GM23338 (cell line): ENCODE measurements at regions not wholly inside any gene's neighbourhood (a gene's known extent, or its start where the extent isn't known, plus 50 kb on each side); places are given as distances from the start of the nearest gene placed in this dataset.

Experiments used
- ATAC-seq: fragments of 200-7000 bp; cut with Tn5 transposase; 3 replicates; pipeline ENCODE4 v1.9.1; 2020
- DNase-seq: peaks from one replicate; pipeline ENCODE4 v3.0.0-alpha.2; 2015; ENCODE audit warnings: low spot score
- H2AFZ ChIP-seq: fragments of 200-600 bp; sonication (generic); 2 replicates; pipeline ENCODE4 v1.8.0; 2016; ENCODE audit warnings: antibody characterized with exemption, mild to moderate bottlenecking, moderate library complexity
- H3F3A ChIP-seq: fragments of 200-600 bp; sonication (generic); replicated peaks from 2 replicates; pipeline ENCODE4 v1.8.0; 2017; ENCODE audit warnings: antibody characterized with exemption, mixed run types, low read depth
- H3K27ac ChIP-seq: fragments of 200-600 bp; sonication (generic); 2 replicates; pipeline ENCODE4 v1.6.1; 2016; ENCODE audit warnings: low read depth
- H3K27me3 ChIP-seq: fragments of 200-600 bp; sonication (generic); 2 replicates; pipeline ENCODE4 v1.8.0; 2016; ENCODE audit warnings: mild to moderate bottlenecking, mixed run types, moderate library complexity; ENCODE audit not compliant: insufficient read depth
- H3K36me3 ChIP-seq: fragments of 200-600 bp; sonication (generic); 2 replicates; pipeline ENCODE4 v1.8.0; 2016; ENCODE audit warnings: mild to moderate bottlenecking; ENCODE audit not compliant: insufficient read depth
- H3K4me1 ChIP-seq: fragments of 200-600 bp; sonication (generic); 2 replicates; pipeline ENCODE4 v1.8.0; 2016; ENCODE audit warnings: mild to moderate bottlenecking, moderate library complexity; ENCODE audit not compliant: insufficient read depth
- H3K4me2 ChIP-seq: fragments of 200-600 bp; sonication (generic); 2 replicates; pipeline ENCODE4 v1.7.1; 2017; ENCODE audit warnings: mixed run types
- H3K4me3 ChIP-seq: fragments of 200-600 bp; sonication (generic); 2 replicates; pipeline ENCODE4 v1.6.1; 2016; ENCODE audit warnings: mixed run types
- H3K79me2 ChIP-seq: fragments of 200-600 bp; sonication (generic); replicated peaks from 2 replicates; pipeline ENCODE4 v1.8.0; 2017; ENCODE audit warnings: mild to moderate bottlenecking; ENCODE audit not compliant: insufficient read depth
- H3K9me2 ChIP-seq: fragments of 200-600 bp; sonication (generic); 2 replicates; pipeline ENCODE4 v1.8.0; 2017; ENCODE audit not compliant: insufficient read depth
- H4K20me1 ChIP-seq: fragments of 200-600 bp; sonication (generic); replicated peaks from 2 replicates; pipeline ENCODE4 v1.8.0; 2017; ENCODE audit warnings: mild to moderate bottlenecking; ENCODE audit not compliant: insufficient read depth
- H3K27ac Mint-ChIP-seq: 2 replicates; pipeline ENCODE4 v1.8.0; 2020; ENCODE audit warnings: inconsistent platforms, mild to moderate bottlenecking, moderate library complexity, mixed read lengths
- H3K27me3 Mint-ChIP-seq: 3 replicates; pipeline ENCODE4 v1.8.0; 2022; ENCODE audit warnings: low read depth, mild to moderate bottlenecking, moderate library complexity, mixed read lengths, inconsistent platforms; ENCODE audit not compliant: insufficient read depth, poor library complexity
- H3K36me3 Mint-ChIP-seq: 3 replicates; pipeline ENCODE4 v1.8.0; 2021; ENCODE audit warnings: low read depth, mild to moderate bottlenecking, inconsistent platforms, moderate library complexity, mixed read lengths
- H3K4me1 Mint-ChIP-seq: 3 replicates; pipeline ENCODE4 v1.8.0; 2020; ENCODE audit warnings: mild to moderate bottlenecking, inconsistent platforms, mixed read lengths
- H3K4me3 Mint-ChIP-seq: 3 replicates; pipeline ENCODE4 v1.8.0; 2021; ENCODE audit warnings: moderate library complexity, mild to moderate bottlenecking, inconsistent platforms, mixed read lengths
- H3K9me3 Mint-ChIP-seq: 3 replicates; pipeline ENCODE4 v1.8.0; 2020; ENCODE audit warnings: moderate library complexity, mild to moderate bottlenecking, inconsistent platforms, mixed read lengths
- CREB1 ChIP-seq: fragments of 250-450 bp; sonication (Bioruptor Pico); IDR thresholded peaks from 2 replicates; pipeline ENCODE4 v1.5.0; 2020; ENCODE audit warnings: low read depth, mild to moderate bottlenecking, moderate library complexity
- EZH2 ChIP-seq: fragments of 200-600 bp; sonication (generic); IDR thresholded peaks from one replicate; pipeline ENCODE4 v1.8.0; 2017; ENCODE audit warnings: antibody characterized with exemption, mild to moderate bottlenecking, low read depth; ENCODE audit not compliant: unreplicated experiment
- EZH2phosphoT487 ChIP-seq: fragments of 200-600 bp; sonication (generic); IDR thresholded peaks from one replicate; pipeline ENCODE4 v1.8.1; 2018; ENCODE audit warnings: antibody characterized with exemption; ENCODE audit not compliant: unreplicated experiment
- JUNB ChIP-seq: IDR thresholded peaks from one replicate; pipeline ENCODE4 v1.6.1; 2016; ENCODE audit warnings: antibody characterized with exemption; ENCODE audit not compliant: unreplicated experiment
- NANOG ChIP-seq: IDR thresholded peaks from 2 replicates; pipeline ENCODE4 v1.6.1; 2016; ENCODE audit warnings: antibody characterized with exemption, borderline replicate concordance
- POLR2AphosphoS5 ChIP-seq: IDR thresholded peaks from 2 replicates; pipeline ENCODE4 v1.6.1; 2016; ENCODE audit warnings: antibody characterized with exemption, low read depth
- STAT1 ChIP-seq: IDR thresholded peaks from one replicate; pipeline ENCODE4 v1.6.1; 2016; ENCODE audit warnings: antibody characterized with exemption; ENCODE audit not compliant: unreplicated experiment
- ZNF114 ChIP-seq: fragments of 250-450 bp; sonication (Bioruptor Pico); IDR thresholded peaks from 2 replicates; pipeline ENCODE4 v1.5.0; 2020; ENCODE audit warnings: mild to moderate bottlenecking, moderate library complexity
- ZNF331 ChIP-seq: fragments of 250-450 bp; sonication (Bioruptor Pico); IDR thresholded peaks from 2 replicates; pipeline ENCODE4 v1.5.0; 2020; ENCODE audit warnings: low read depth, mild to moderate bottlenecking, moderate library complexity
- TF ChIP-seq, protein P1 (sequence below): fragments of 250-450 bp; sonication (Bioruptor Pico); IDR thresholded peaks from 2 replicates; pipeline ENCODE4 v1.5.0; 2020; ENCODE audit warnings: mild to moderate bottlenecking, moderate library complexity
- TF ChIP-seq, protein P2 (sequence below), 2 experiments: fragments of 200-600 bp in 1 of 2; sonication (generic) in 1 of 2; conservative IDR thresholded peaks; 2 replicates each; pipeline versions ENCODE4 v1.5.1 to v1.6.1; 2016 to 2017; ENCODE audit warnings: antibody characterized with exemption in 2 of 2, low read depth in 2 of 2, mild to moderate bottlenecking in 2 of 2, moderate library complexity in 1 of 2
- TF ChIP-seq, protein P3 (sequence below): IDR thresholded peaks from one replicate; pipeline ENCODE4 v1.6.1; 2018; ENCODE audit warnings: antibody characterized with exemption; ENCODE audit not compliant: unreplicated experiment
- TF ChIP-seq, protein P4 (sequence below): IDR thresholded peaks from 2 replicates; pipeline ENCODE4 v1.6.1; 2016; ENCODE audit warnings: antibody characterized with exemption

DNA sequence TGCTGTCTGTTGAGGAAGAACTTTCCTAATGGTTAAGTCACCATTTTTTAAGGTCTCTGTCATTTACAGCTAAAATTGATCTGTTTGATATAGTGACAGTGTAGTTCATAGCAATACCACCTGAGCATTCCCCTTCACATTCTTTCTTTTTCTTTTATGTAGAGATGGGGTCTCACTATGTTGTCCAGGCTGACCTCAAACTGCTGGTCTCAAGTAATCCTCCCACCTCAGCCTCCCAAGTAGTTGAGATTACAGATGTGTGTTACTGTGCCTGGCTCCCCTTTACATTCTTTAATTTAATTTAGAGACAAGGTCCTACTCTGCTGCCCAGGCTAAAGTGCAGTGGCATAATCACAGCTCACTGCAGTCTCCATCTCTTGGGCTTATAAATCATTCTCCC, 72.7 kb upstream of the ACVR1 start:
- H3K27me3 Mint-ChIP-seq, result no peaks in the 10 kb centered on the region
- H3K36me3 Mint-ChIP-seq, result no peaks in the 10 kb centered on the region
- DNase-seq, result no peak
- Histone ChIP-seq H3K4me2 (no peak overlapping the region), H3K79me2 (no peaks in the 10 kb centered on the region), H2AFZ (no peak overlapping the region), H3K27me3 (no peaks in the 10 kb centered on the region), H3K9me2 (peaks cover 9% of the 10 kb centered on the region; the same call in 1 of the 2 replicates), H4K20me1 (no peaks in the 10 kb centered on the region), H3F3A (no peaks in the 10 kb centered on the region), H3K4me3 (no peak overlapping the region), H3K36me3 (no peaks in the 10 kb centered on the region), H3K27ac (no peak overlapping the region), H3K4me1 (no peaks in the 10 kb centered on the region)
- TF ChIP-seq, protein P1, sequence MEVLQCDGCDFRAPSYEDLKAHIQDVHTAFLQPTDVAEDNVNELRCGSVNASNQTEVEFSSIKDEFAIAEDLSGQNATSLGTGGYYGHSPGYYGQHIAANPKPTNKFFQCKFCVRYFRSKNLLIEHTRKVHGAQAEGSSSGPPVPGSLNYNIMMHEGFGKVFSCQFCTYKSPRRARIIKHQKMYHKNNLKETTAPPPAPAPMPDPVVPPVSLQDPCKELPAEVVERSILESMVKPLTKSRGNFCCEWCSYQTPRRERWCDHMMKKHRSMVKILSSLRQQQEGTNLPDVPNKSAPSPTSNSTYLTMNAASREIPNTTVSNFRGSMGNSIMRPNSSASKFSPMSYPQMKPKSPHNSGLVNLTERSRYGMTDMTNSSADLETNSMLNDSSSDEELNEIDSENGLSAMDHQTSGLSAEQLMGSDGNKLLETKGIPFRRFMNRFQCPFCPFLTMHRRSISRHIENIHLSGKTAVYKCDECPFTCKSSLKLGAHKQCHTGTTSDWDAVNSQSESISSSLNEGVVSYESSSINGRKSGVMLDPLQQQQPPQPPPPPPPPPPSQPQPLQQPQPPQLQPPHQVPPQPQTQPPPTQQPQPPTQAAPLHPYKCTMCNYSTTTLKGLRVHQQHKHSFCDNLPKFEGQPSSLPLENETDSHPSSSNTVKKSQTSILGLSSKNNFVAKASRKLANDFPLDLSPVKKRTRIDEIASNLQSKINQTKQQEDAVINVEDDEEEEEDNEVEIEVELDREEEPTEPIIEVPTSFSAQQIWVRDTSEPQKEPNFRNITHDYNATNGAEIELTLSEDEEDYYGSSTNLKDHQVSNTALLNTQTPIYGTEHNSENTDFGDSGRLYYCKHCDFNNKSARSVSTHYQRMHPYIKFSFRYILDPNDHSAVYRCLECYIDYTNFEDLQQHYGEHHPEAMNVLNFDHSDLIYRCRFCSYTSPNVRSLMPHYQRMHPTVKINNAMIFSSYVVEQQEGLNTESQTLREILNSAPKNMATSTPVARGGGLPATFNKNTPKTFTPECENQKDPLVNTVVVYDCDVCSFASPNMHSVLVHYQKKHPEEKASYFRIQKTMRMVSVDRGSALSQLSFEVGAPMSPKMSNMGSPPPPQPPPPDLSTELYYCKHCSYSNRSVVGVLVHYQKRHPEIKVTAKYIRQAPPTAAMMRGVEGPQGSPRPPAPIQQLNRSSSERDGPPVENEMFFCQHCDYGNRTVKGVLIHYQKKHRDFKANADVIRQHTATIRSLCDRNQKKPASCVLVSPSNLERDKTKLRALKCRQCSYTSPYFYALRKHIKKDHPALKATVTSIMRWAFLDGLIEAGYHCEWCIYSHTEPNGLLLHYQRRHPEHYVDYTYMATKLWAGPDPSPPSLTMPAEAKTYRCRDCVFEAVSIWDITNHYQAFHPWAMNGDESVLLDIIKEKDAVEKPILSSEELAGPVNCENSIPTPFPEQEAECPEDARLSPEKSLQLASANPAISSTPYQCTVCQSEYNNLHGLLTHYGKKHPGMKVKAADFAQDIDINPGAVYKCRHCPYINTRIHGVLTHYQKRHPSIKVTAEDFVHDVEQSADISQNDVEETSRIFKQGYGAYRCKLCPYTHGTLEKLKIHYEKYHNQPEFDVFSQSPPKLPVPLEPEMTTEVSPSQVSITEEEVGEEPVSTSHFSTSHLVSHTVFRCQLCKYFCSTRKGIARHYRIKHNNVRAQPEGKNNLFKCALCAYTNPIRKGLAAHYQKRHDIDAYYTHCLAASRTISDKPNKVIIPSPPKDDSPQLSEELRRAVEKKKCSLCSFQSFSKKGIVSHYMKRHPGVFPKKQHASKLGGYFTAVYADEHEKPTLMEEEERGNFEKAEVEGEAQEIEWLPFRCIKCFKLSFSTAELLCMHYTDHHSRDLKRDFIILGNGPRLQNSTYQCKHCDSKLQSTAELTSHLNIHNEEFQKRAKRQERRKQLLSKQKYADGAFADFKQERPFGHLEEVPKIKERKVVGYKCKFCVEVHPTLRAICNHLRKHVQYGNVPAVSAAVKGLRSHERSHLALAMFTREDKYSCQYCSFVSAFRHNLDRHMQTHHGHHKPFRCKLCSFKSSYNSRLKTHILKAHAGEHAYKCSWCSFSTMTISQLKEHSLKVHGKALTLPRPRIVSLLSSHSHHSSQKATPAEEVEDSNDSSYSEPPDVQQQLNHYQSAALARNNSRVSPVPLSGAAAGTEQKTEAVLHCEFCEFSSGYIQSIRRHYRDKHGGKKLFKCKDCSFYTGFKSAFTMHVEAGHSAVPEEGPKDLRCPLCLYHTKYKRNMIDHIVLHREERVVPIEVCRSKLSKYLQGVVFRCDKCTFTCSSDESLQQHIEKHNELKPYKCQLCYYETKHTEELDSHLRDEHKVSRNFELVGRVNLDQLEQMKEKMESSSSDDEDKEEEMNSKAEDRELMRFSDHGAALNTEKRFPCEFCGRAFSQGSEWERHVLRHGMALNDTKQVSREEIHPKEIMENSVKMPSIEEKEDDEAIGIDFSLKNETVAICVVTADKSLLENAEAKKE (CRISPR knock-in tag), result no peak
- no peak for TF ChIP-seq NANOG
- TF ChIP-seq JUNB, result no peak
- TF ChIP-seq, protein P2, sequence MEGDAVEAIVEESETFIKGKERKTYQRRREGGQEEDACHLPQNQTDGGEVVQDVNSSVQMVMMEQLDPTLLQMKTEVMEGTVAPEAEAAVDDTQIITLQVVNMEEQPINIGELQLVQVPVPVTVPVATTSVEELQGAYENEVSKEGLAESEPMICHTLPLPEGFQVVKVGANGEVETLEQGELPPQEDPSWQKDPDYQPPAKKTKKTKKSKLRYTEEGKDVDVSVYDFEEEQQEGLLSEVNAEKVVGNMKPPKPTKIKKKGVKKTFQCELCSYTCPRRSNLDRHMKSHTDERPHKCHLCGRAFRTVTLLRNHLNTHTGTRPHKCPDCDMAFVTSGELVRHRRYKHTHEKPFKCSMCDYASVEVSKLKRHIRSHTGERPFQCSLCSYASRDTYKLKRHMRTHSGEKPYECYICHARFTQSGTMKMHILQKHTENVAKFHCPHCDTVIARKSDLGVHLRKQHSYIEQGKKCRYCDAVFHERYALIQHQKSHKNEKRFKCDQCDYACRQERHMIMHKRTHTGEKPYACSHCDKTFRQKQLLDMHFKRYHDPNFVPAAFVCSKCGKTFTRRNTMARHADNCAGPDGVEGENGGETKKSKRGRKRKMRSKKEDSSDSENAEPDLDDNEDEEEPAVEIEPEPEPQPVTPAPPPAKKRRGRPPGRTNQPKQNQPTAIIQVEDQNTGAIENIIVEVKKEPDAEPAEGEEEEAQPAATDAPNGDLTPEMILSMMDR (conservative IDR thresholded peaks at IDR 0.05; ENCODE audit: low read depth in 2 of 2), result no peak
- TF ChIP-seq EZH2phosphoT487, result no peak
- TF ChIP-seq EZH2, result no peak
- no peak for TF ChIP-seq ZNF114 (CRISPR knock-in tag)
- no peak for TF ChIP-seq ZNF331 (CRISPR knock-in tag)
- TF ChIP-seq CREB1 (CRISPR knock-in tag), result no peak
- no peak for TF ChIP-seq STAT1
- TF ChIP-seq, protein P3, sequence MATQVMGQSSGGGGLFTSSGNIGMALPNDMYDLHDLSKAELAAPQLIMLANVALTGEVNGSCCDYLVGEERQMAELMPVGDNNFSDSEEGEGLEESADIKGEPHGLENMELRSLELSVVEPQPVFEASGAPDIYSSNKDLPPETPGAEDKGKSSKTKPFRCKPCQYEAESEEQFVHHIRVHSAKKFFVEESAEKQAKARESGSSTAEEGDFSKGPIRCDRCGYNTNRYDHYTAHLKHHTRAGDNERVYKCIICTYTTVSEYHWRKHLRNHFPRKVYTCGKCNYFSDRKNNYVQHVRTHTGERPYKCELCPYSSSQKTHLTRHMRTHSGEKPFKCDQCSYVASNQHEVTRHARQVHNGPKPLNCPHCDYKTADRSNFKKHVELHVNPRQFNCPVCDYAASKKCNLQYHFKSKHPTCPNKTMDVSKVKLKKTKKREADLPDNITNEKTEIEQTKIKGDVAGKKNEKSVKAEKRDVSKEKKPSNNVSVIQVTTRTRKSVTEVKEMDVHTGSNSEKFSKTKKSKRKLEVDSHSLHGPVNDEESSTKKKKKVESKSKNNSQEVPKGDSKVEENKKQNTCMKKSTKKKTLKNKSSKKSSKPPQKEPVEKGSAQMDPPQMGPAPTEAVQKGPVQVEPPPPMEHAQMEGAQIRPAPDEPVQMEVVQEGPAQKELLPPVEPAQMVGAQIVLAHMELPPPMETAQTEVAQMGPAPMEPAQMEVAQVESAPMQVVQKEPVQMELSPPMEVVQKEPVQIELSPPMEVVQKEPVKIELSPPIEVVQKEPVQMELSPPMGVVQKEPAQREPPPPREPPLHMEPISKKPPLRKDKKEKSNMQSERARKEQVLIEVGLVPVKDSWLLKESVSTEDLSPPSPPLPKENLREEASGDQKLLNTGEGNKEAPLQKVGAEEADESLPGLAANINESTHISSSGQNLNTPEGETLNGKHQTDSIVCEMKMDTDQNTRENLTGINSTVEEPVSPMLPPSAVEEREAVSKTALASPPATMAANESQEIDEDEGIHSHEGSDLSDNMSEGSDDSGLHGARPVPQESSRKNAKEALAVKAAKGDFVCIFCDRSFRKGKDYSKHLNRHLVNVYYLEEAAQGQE, result no peak
- TF ChIP-seq POLR2AphosphoS5, result no peak
- TF ChIP-seq, protein P4, sequence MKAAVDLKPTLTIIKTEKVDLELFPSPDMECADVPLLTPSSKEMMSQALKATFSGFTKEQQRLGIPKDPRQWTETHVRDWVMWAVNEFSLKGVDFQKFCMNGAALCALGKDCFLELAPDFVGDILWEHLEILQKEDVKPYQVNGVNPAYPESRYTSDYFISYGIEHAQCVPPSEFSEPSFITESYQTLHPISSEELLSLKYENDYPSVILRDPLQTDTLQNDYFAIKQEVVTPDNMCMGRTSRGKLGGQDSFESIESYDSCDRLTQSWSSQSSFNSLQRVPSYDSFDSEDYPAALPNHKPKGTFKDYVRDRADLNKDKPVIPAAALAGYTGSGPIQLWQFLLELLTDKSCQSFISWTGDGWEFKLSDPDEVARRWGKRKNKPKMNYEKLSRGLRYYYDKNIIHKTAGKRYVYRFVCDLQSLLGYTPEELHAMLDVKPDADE, result no peak
- no peak overlapping the region for H3K4me3 Mint-ChIP-seq
- no peak overlapping the region for H3K27ac Mint-ChIP-seq
- H3K4me1 Mint-ChIP-seq, result no peaks in the 10 kb centered on the region
- H3K9me3 Mint-ChIP-seq, result no peaks in the 10 kb centered on the region
- no peak for ATAC-seq
